Inferior parietal cortex (tissue), 1 donor: ENCODE measurements at regions not wholly inside any gene's neighbourhood (a gene's known extent, or its start where the extent isn't known, plus 50 kb on each side); places are given as distances from the start of the nearest gene placed in this dataset.
"Not testable (repeated sequence)": the region's sequence is repeated elsewhere in the genome, so short reads cannot be mapped to it uniquely, and the experiment has no call there.

Experiments
- DNase-seq: peaks from one replicate; pipeline ENCODE4 v3.0.0-alpha.2; 2016; ENCODE audit errors: extremely low spot score

DNA sequence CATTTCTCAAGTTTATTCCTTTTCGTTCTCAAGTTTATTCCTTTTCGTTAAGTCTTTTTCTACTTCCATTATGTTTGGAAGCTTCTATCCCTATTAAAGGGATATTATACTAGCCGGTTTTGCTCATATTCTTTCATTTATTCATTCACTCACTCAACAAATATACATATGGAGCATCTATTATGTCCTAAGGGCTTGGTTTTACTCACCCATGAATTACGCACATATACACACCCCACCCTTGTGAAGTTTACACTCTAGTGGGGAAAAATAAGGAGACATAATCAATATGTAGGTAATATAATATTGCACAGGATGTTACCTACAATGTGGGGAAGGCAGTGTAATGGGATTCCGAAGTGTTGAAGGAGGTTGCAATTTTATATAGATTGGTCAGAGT lies 90.5 kb downstream of the ACTL7B start:
- no peak for DNase-seq

DNA sequence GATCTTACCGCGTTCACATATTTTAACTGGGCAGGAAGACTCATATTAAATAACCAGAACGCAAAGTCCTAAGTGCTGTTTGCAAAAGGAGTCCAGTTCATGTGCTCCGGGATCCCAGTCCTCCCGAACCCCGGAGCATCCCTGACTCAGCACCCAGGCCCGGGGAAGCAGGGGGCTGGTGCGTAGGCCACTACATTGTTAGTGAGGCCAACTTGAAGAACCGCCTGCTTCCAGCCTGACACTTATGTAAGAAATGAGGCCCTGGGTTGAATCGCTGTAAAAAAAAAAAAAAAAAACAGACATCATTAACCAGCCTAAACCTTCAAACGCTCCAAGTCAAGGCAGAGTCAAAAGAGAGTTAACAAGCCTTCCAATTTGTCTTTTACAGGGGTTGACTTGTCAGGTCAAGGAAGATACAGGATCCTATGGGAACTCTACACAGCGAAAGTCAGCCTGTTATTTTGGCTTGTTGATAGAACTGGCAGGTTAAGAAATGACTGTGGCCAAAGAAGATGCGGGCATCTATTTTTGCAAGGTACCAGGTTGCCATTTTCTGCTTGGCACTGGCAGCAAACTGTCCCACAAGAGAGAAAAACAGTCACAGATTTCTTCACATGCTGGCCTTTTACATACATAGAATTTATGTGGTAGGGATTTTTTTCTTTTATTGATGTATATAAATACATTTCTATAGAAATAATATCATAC lies 93.3 kb downstream of the ACTL7B start:
- DNase-seq = no peak

DNA sequence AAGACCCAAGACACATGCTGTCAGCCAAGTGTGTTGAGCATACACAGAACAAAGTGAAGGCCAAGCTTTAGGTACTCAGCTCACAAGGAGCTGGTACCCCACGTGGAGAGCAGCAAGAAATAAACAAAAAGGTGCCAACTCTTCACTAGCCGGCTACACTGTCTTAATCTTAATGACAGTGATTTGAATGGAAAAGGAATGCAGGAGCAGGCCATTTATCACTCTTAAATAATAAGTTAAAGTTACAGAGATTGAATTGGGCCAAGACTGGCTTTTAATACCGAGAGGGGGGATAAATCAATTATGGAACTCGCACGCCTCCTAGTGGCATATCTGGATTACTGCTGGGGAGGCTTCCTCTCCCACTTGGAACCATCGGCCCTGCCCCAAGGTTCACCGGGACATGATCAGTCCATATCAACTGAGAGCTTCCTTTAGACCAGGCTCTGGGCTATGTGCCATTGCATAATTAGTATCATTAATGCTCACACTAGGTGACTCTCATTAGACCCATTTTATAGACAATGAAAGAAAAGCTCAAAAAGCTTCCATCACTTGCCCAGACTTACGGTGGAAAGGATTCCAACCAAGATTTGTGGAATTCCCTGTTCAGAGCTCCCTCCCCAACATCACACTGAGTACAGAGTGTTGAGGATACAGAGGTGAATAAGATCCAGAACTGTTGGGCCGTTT lies 94.0 kb downstream of the ACTL7B start:
- peak; percentile 82 for DNase-seq

DNA sequence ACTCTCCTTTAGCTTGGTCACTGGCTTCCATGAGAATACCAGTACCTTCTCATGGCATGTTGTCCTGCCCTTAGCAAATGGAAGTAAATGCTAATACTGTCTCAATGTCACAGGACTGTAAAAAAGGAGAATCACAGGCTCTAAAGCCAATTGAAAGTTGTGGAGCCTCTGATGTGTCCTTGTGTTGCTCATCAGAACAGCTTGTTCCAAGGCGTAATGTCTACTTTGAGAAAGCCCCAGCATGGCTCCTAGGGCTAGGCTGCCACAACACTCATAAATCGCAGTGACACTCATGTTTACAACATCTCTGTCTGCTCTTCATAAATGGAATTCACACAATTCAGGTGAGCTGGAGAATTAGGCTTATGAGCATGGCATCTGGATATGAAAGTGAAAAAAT lies 94.9 kb downstream of the ACTL7B start:
- no peak for DNase-seq

DNA sequence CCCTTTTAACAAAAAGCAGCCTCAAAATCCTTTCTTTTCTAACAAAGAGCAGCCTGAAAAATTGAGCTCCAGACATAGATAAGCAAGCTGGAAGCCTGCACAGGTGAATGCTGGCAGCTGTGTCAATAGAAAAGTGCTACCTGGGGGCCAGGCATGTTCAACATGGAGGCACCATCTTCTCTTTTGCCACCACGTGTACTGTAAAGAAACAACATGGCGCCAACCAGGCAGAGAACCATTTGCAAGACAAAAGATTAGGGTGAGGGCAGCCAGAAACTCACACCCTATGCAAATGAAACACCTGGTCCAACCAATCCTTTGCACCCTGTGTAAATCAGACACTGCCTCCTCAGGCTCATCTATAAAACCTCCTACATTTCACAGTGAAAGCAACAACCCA lies 96.0 kb downstream of the ACTL7B start:
- no peak for DNase-seq

DNA sequence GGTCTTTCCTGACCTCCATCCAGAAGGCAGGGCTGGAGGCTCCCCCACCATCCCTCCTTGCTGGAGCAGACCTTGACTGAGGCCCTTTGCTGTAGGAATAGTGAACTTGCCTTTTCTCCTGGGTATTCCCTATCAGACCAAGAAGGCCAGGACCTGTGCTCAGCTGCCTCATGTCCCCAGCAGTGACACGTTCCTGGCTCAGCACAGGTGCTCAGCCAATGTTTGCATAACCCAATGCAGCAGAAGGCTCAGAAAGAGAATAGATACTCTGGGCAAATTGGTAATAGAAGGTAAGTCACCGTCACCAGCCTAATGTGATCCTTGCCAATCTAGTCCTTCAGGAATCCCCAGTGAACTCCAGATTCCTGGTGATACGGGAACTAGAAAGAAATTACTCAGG lies 96.4 kb downstream of the ACTL7B start:
- no peak for DNase-seq

GRCh38 chr9:108756746-108757490 lies 98.9 kb downstream of the ACTL7B start:
- no peak for DNase-seq

GRCh38 chr9:108755979-108756378 lies 99.8 kb downstream of the ACTL7B start:
- no peak for DNase-seq

DNA sequence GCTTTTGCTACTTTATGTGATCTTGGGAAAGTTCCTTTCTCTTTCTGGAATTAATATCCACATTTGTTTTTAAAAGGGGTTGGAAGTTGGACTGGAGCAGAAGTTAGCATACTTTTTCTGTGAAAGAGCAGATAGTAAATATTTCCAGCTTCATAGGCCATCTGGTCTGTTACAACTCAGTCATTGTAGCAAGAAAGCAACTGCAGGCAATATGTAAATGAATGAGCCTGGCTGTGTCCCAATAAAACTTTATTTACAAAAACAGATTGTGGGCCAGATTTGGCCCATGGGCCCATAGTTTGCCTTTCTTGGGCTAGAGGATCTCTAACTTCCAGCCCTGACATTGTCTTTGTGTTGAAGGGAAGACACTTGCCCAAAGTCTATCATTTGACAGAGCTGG lies 104.4 kb downstream of the ACTL7B start:
- DNase-seq = no peak

DNA sequence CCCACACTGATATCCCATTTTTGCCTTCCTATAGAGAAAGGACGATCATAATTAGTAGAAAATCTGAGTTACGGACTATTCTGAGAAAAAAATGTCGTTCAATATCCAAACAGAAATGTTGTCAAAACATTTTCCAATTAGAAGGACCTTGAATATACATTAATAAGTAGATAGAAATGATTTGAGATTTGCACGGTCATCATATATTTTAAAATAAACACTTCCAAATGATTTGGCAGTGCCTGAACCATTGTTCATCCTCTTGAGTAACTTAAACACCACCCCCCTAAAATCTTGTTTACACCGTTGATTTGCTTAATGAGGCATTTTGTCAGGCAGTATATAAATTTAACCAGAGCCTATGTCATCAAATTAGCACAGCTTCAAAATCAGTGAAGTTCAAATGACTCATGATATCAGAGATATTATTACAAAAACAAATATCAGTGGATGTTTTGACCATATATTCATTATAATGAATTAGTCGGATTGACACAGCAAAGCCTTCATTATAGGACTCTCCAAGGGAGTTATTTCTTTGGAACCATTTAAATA lies 105.0 kb downstream of the ACTL7B start:
- DNase-seq = no peak

GRCh38 chr9:108748776-108749175 lies 107.0 kb downstream of the ACTL7B start:
- no peak for DNase-seq

- DNase-seq = no peak
Observed at GRCh38 chr9:108746864-108747263, 108.9 kb downstream of the ACTL7B start.

- no peak for DNase-seq
Observed at GRCh38 chr9:108746001-108746400, 109.8 kb downstream of the ACTL7B start.

DNA sequence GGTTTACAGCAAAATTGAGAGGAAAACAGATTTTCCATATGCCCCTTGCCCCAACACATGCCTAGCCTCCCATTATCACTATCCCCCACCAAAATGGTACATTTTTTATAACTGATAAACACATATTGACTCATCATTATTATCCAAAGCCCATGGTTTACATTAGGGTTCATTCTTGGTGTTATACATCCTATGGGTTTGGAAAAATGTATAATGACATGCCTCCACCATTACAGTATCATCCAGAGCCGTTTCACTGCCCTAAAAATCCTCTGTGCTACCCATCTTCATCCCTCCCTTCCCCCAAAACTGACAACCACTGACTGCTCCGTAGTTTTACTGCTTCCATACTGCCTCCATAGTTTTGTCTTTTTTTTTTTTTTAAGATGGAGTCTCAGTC lies 111.1 kb downstream of the ACTL7B start:
- no peak for DNase-seq

- no peak for DNase-seq
Observed at GRCh38 chr9:108743901-108744371, 111.8 kb downstream of the ACTL7B start.

DNA sequence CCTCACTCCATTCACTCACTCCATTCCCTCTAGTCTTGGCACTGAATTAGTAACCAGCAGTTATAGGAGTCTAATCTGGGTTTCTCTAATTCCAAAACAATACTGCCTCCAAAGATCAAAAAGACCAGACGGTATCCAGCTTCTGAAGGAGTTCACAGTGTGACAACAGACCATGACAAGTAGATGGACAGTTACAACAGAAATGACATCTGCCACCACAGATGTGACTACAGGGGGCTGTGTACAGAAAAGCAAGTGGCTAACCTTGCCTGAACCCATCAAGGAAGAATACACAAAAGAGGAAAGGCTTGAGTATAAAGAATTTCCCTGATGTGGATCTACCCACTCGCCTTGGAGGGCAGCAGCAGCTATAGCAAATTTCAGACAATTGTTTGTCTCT lies 112.4 kb downstream of the ACTL7B start:
- no peak for DNase-seq

- DNase-seq = no peak
Observed at GRCh38 chr9:108742191-108742590, 113.6 kb downstream of the ACTL7B start.

DNA sequence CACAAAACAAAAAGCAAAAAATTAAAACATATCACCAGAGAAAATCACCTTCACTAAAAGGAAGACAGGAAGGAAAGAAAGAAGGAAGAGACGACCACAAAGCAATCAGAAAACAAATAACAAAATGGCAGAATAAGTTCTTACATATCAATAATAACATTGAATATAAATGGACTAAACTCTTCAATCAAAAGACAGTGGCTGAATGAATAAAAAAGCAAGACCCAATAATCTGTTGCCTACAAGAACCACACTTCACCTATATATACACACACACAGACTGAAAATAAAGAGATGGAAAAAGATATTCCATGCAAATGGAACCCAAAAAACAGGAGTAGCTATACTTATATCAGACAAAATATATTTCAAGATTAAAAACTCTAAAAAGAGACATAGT lies 124.5 kb downstream of the ACTL7B start:
- not testable (repeated sequence) for DNase-seq

- DNase-seq = peak; percentile 22
Observed at GRCh38 chr9:108727580-108728111, 128.1 kb downstream of the ACTL7B start.

DNA sequence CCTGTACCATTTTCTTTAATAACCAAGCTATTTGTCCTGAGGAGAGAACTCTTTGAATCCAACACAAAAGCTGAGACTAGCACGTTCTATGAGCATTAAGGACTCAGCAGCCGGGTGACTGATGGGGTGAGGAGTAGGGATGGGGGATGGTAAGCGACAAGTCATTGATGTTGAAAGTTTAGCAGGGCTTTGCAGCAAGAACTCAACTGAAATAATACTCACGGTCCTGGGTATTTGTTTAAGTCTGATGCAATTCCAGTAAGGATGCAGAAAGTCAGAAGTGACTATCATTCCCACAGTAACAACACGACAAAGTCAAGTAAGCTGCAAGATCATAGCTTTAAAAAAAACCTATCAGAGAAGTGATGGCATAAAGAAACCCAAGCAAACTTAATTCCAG lies 131.1 kb downstream of the ACTL7B start:
- DNase-seq = no peak

DNA sequence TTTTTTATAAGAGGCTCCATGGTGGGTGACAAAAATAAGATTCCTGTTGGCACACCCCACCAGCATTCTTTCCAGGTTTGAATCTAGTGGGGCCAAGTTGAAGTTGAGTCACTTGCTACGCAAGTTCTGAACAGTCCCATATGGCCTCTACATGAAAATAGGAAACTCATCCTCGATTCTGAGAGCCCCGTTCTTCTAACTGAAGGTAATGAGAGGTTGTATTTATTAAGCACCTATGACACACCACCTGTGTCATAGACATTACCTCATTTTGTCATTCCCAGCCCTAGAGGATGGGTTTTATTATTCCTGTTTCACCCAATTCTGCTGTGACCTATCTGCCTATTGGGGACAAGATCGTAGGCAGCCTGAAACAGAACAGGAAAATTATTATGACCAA lies 131.7 kb downstream of the ACTL7B start:
- DNase-seq = no peak

DNA sequence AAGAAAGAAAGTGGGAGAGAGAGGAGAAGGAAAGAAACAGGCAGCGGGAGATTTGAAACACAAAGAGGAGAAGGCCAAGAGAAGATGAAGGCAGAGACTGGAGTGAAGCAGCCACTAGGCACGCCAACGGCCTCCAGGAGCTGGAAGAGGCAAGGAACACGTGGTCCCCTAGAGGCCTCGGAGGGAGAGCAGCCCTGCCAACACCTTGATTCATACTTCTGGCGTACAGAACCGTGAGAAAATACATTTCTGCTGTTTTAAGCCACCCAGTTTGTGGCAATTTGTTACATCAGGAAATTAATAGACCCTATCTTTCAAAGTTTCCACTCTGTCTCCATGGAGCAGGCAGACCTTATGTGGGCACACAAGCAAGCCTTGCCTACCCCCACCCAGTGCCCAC lies 133.4 kb downstream of the ACTL7B start:
- DNase-seq = no peak
